IMR-90 (cell line): ENCODE measurements at regions not wholly inside any gene's neighbourhood (a gene's known extent, or its start where the extent isn't known, plus 50 kb on each side); places are given as distances from the start of the nearest gene placed in this dataset.

Source experiments
- ATAC-seq: fragments of 200-7000 bp; cut with Tn5 transposase; 2 replicates; pipeline ENCODE4 v1.9.1; 2020; ENCODE audit warnings: low read depth, mild to moderate bottlenecking, moderate library complexity
- BruUV-seq: library from RNA; stranded (reverse); fragments of 400-500 nt; replicated peaks from 2 replicates; lab custom pipeline; 2021; lab: Mats Ljungman, UMichigan
- CTCF ChIA-PET: fragments of 300-600 bp; formaldehyde crosslinking; extraction: SDS; loops from one replicate; lab custom pipeline; 2021; ENCODE audit warnings: antibody characterized with exemption; lab: Yijun Ruan, JAX
- POLR2A ChIA-PET: fragments of 300-600 bp; sonication (Branson Sonifier 250); formaldehyde crosslinking; loops from one replicate; lab custom pipeline; 2022; ENCODE audit warnings: antibody characterized with exemption; ENCODE audit not compliant: unreplicated experiment; lab: Charles Lee
- DNase-seq: peaks from one replicate; pipeline ENCODE4 v3.0.0; 2013
- H2AFZ ChIP-seq: replicated peaks from 2 replicates; pipeline ENCODE3; 2013; ENCODE audit warnings: low read length, mild to moderate bottlenecking; ENCODE audit not compliant: poor library complexity
- H2AK5ac ChIP-seq: 2 replicates; pipeline ENCODE4 v1.6.1; 2013; ENCODE audit warnings: low read depth, low read length, inconsistent platforms
- H2AK9ac ChIP-seq: replicated peaks from 2 replicates; pipeline ENCODE3; 2013; ENCODE audit warnings: mild to moderate bottlenecking, low read depth, low read length, moderate library complexity; ENCODE audit not compliant: poor library complexity
- H2BK120ac ChIP-seq: 2 replicates; pipeline ENCODE4 v1.6.1; 2013; ENCODE audit warnings: low read depth, low read length, inconsistent platforms
- H2BK15ac ChIP-seq: 3 replicates; pipeline ENCODE4 v1.6.1; 2013; ENCODE audit warnings: low read depth, low read length, inconsistent platforms
- H2BK20ac ChIP-seq: 2 replicates; pipeline ENCODE4 v1.6.1; 2013; ENCODE audit warnings: low read depth, mild to moderate bottlenecking, inconsistent platforms, low read length, moderate library complexity
- H2BK5ac ChIP-seq: 2 replicates; pipeline ENCODE4 v1.6.1; 2013; ENCODE audit warnings: mild to moderate bottlenecking, low read depth, low read length, inconsistent platforms; ENCODE audit not compliant: poor library complexity, severe bottlenecking
- H3K14ac ChIP-seq: replicated peaks from 2 replicates; pipeline ENCODE4 v1.6.1; 2013; ENCODE audit warnings: low read depth, low read length, inconsistent platforms
- H3K18ac ChIP-seq: 2 replicates; pipeline ENCODE4 v1.6.1; 2013; ENCODE audit warnings: low read depth, low read length, control low read depth
- H3K23ac ChIP-seq: 2 replicates; pipeline ENCODE4 v1.6.1; 2013; ENCODE audit warnings: low read depth, low read length, inconsistent platforms
- H3K27ac ChIP-seq: 2 replicates; pipeline ENCODE4 v1.5.1; 2013; ENCODE audit warnings: mild to moderate bottlenecking, control low read depth, low read length; ENCODE audit not compliant: insufficient read depth
- H3K27me3 ChIP-seq: 2 replicates; pipeline ENCODE4 v1.6.1; 2013; ENCODE audit warnings: low read length; ENCODE audit not compliant: control insufficient read depth, insufficient read depth
- H3K36me3 ChIP-seq: 2 replicates; pipeline ENCODE4 v1.6.1; 2013; ENCODE audit warnings: low read length, mixed read lengths; ENCODE audit not compliant: control insufficient read depth, insufficient read depth
- H3K4ac ChIP-seq: 2 replicates; pipeline ENCODE4 v1.6.1; 2013; ENCODE audit warnings: low read depth, low read length, inconsistent platforms
- H3K4me1 ChIP-seq: 2 replicates; pipeline ENCODE4 v1.6.1; 2013; ENCODE audit warnings: low read length, mixed read lengths; ENCODE audit not compliant: control insufficient read depth, insufficient read depth
- H3K4me2 ChIP-seq: 2 replicates; pipeline ENCODE4 v1.6.1; 2013; ENCODE audit warnings: low read depth, mild to moderate bottlenecking, control low read depth, low read length, moderate library complexity
- H3K4me3 ChIP-seq: 2 replicates; pipeline ENCODE4 v1.5.1; 2013; ENCODE audit warnings: low read depth, mild to moderate bottlenecking, control low read depth, low read length, moderate library complexity; ENCODE audit not compliant: insufficient read depth
- H3K56ac ChIP-seq: 2 replicates; pipeline ENCODE4 v1.6.1; 2013; ENCODE audit warnings: low read length, inconsistent platforms; ENCODE audit not compliant: insufficient read depth; ENCODE audit errors: extremely low read depth
- H3K79me1 ChIP-seq, 2 experiments: 2 replicates each; pipeline ENCODE4 v1.6.1; 2013; ENCODE audit warnings: low read length in 2 of 2, inconsistent platforms in 1 of 2, low read depth in 1 of 2
- H3K9ac ChIP-seq: 2 replicates; pipeline ENCODE4 v1.6.1; 2013; ENCODE audit warnings: low read depth, low read length, control low read depth
- H3K9me1 ChIP-seq: 2 replicates; pipeline ENCODE4 v1.6.1; 2013; ENCODE audit warnings: low read length, inconsistent platforms; ENCODE audit not compliant: insufficient read depth
- H3K9me3 ChIP-seq: 2 replicates; pipeline ENCODE4 v1.6.1; 2013; ENCODE audit warnings: low read length; ENCODE audit not compliant: control insufficient read depth, insufficient read depth
- H4K20me1 ChIP-seq: 2 replicates; pipeline ENCODE4 v1.6.1; 2013; ENCODE audit warnings: low read length, inconsistent platforms; ENCODE audit not compliant: insufficient read depth
- H4K5ac ChIP-seq: 2 replicates; pipeline ENCODE4 v1.6.1; 2013; ENCODE audit warnings: mild to moderate bottlenecking, low read depth, low read length, control low read depth
- H4K8ac ChIP-seq, 2 experiments: 2 replicates each; pipeline ENCODE4 v1.6.1; 2013; ENCODE audit warnings: low read depth in 2 of 2, low read length in 2 of 2, control low read depth in 1 of 2, inconsistent platforms in 1 of 2
- H4K91ac ChIP-seq: 2 replicates; pipeline ENCODE4 v1.6.1; 2013; ENCODE audit warnings: low read depth, low read length, inconsistent platforms; ENCODE audit not compliant: insufficient read depth
- BHLHE40 ChIP-seq: fragments of 150-350 bp; IDR thresholded peaks from 2 replicates; pipeline ENCODE4 v1.6.1; 2016; ENCODE audit warnings: mild to moderate bottlenecking, low read depth, low read length
- CEBPB ChIP-seq: IDR thresholded peaks from 2 replicates; pipeline ENCODE4 v1.6.1; 2012; ENCODE audit warnings: low read depth, low read length, improper control_type of control experiment
- CHD1 ChIP-seq: IDR thresholded peaks from 2 replicates; pipeline ENCODE4 v1.6.1; 2012; ENCODE audit warnings: low read depth, low read length, improper control_type of control experiment
- FOS ChIP-seq: fragments of 150-350 bp; IDR thresholded peaks from 2 replicates; pipeline ENCODE4 v1.6.1; 2016; ENCODE audit warnings: low read depth, low read length
- MAFK ChIP-seq: IDR thresholded peaks from 2 replicates; pipeline ENCODE4 v1.6.1; 2012; ENCODE audit warnings: low read depth, low read length, improper control_type of control experiment
- MAZ ChIP-seq: IDR thresholded peaks from 2 replicates; pipeline ENCODE4 v1.6.1; 2012; ENCODE audit warnings: low read depth, mild to moderate bottlenecking, low read length, improper control_type of control experiment, moderate library complexity, borderline replicate concordance
- MXI1 ChIP-seq: IDR thresholded peaks from 2 replicates; pipeline ENCODE4 v1.6.1; 2012; ENCODE audit warnings: low read depth, mild to moderate bottlenecking, low read length, moderate library complexity, borderline replicate concordance
- NFE2L2 ChIP-seq: fragments of 150-350 bp; IDR thresholded peaks from 2 replicates; pipeline ENCODE4 v1.6.1; 2016; ENCODE audit warnings: low read depth, mild to moderate bottlenecking, low read length
- POLR2A ChIP-seq: IDR thresholded peaks from 2 replicates; pipeline ENCODE4 v1.6.1; 2012; ENCODE audit warnings: mild to moderate bottlenecking, low read depth, low read length
- RAD21 ChIP-seq: IDR thresholded peaks from 2 replicates; pipeline ENCODE4 v1.6.1; 2012; ENCODE audit warnings: low read length, improper control_type of control experiment
- RCOR1 ChIP-seq: IDR thresholded peaks from 2 replicates; pipeline ENCODE4 v1.6.1; 2012; ENCODE audit warnings: mild to moderate bottlenecking, low read length, improper control_type of control experiment; ENCODE audit not compliant: insufficient replicate concordance
- RFX5 ChIP-seq: IDR thresholded peaks from 2 replicates; pipeline ENCODE4 v1.8.0; 2012; ENCODE audit warnings: low read depth, mild to moderate bottlenecking, low read length, moderate library complexity
- SMC3 ChIP-seq: fragments of 150-350 bp; IDR thresholded peaks from 2 replicates; pipeline ENCODE4 v1.6.1; 2016; ENCODE audit warnings: low read depth, mild to moderate bottlenecking, antibody characterized with exemption, low read length, moderate library complexity
- WGBS, 2 experiments: methylation state at CpG; one replicate each; pipeline versions ENCODE4 v1.1.5 to v1.1.7; 2013; ENCODE audit warnings: missing lambda C conversion rate in 2 of 2; ENCODE audit not compliant: insufficient read length in 1 of 2; ENCODE audit errors: extremely low coverage in 2 of 2; 5-methylcytosine and 5-hydroxymethylcytosine counted together
- dilution Hi-C: fragments of 300-500 bp; cut with HindIII; formaldehyde crosslinking; loops from one replicate; pipeline ENCODE4 v1.14.3; 2018; ENCODE audit warnings: low sequenced_read_pairs; ENCODE audit not compliant: unreplicated experiment
- in situ Hi-C: fragments of 300-500 bp; cut with MboI; formaldehyde crosslinking; loops from 3 replicates; pipeline ENCODE4 v1.14.3; 2019; ENCODE audit warnings: low sequenced_read_pairs, inconsistent platforms, mixed read lengths
- intact Hi-C: fragments of 100-400 bp; cut with micrococcal nuclease; formaldehyde crosslinking; loops from 2 replicates; pipeline ENCODE4 v1.10.0; 2022
- TF ChIP-seq, protein P1 (sequence below): fragments of 150-350 bp; IDR thresholded peaks from 2 replicates; pipeline ENCODE4 v1.6.1; 2017; ENCODE audit warnings: mild to moderate bottlenecking, antibody characterized with exemption, low read length, low read depth
- TF ChIP-seq, protein P2 (sequence below): fragments of 150-350 bp; IDR thresholded peaks from 2 replicates; pipeline ENCODE4 v1.6.1; 2016; ENCODE audit warnings: low read depth, mild to moderate bottlenecking, low read length, moderate library complexity, borderline replicate concordance
- TF ChIP-seq, protein P3 (sequence below): conservative IDR thresholded peaks from 2 replicates; pipeline ENCODE4 v1.5.1; 2012; ENCODE audit warnings: mild to moderate bottlenecking, low read depth, low read length, improper control_type of control experiment

GRCh38 chr2:147547440-147547839, 297.4 kb upstream of the ACVR2A start:
- Histone ChIP-seq H3K4ac (no peak overlapping the region), H3K9ac (no peak overlapping the region), H2BK15ac (no peak overlapping the region), H3K4me3 (no peak overlapping the region), H2BK20ac (no peak overlapping the region), H3K36me3 (no peaks in the 10 kb centered on the region), H2BK120ac (no peak overlapping the region), H3K27ac (no peak overlapping the region), H3K4me2 (no peak overlapping the region), H3K9me1 (no peaks in the 10 kb centered on the region), H2AFZ (no peak overlapping the region), H4K8ac (no peak overlapping the region), H4K91ac (no peak overlapping the region), H3K18ac (no peak overlapping the region), H2AK9ac (no peak overlapping the region), H3K56ac (no peak overlapping the region), H2AK5ac (no peak overlapping the region), H3K27me3 (no peaks in the 10 kb centered on the region), H3K79me1 (no peaks in the 10 kb centered on the region), H3K9me3 (peaks cover 2% of the 10 kb centered on the region; the same call in 1 of the 2 replicates), H3K14ac (no peak overlapping the region), H3K4me1 (no peaks in the 10 kb centered on the region; the same call in 1 of the 2 replicates), H4K5ac (no peak overlapping the region), H2BK5ac (no peak overlapping the region), H3K23ac (no peak overlapping the region), H4K20me1 (no peaks in the 10 kb centered on the region)
- dilution Hi-C loops: no loop called here
- CTCF ChIA-PET: no interaction called here
- no TSS peak for BruUV-seq
- POLR2A ChIA-PET: no interaction called here
- in situ Hi-C loops: no loop called here
- no peak for TF ChIP-seq BHLHE40
- TF ChIP-seq, protein P1, sequence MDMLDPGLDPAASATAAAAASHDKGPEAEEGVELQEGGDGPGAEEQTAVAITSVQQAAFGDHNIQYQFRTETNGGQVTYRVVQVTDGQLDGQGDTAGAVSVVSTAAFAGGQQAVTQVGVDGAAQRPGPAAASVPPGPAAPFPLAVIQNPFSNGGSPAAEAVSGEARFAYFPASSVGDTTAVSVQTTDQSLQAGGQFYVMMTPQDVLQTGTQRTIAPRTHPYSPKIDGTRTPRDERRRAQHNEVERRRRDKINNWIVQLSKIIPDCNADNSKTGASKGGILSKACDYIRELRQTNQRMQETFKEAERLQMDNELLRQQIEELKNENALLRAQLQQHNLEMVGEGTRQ: no peak
- TF ChIP-seq FOS: no peak
- TF ChIP-seq NFE2L2: no peak
- no peak for TF ChIP-seq POLR2A
- no peak for TF ChIP-seq RAD21
- TF ChIP-seq CHD1: no peak
- TF ChIP-seq RCOR1: no peak
- TF ChIP-seq SMC3: no peak
- TF ChIP-seq MAZ: no peak
- no peak for TF ChIP-seq MAFK
- TF ChIP-seq, protein P2, sequence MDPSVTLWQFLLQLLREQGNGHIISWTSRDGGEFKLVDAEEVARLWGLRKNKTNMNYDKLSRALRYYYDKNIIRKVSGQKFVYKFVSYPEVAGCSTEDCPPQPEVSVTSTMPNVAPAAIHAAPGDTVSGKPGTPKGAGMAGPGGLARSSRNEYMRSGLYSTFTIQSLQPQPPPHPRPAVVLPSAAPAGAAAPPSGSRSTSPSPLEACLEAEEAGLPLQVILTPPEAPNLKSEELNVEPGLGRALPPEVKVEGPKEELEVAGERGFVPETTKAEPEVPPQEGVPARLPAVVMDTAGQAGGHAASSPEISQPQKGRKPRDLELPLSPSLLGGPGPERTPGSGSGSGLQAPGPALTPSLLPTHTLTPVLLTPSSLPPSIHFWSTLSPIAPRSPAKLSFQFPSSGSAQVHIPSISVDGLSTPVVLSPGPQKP: no peak
- TF ChIP-seq MXI1: no peak
- TF ChIP-seq, protein P3, sequence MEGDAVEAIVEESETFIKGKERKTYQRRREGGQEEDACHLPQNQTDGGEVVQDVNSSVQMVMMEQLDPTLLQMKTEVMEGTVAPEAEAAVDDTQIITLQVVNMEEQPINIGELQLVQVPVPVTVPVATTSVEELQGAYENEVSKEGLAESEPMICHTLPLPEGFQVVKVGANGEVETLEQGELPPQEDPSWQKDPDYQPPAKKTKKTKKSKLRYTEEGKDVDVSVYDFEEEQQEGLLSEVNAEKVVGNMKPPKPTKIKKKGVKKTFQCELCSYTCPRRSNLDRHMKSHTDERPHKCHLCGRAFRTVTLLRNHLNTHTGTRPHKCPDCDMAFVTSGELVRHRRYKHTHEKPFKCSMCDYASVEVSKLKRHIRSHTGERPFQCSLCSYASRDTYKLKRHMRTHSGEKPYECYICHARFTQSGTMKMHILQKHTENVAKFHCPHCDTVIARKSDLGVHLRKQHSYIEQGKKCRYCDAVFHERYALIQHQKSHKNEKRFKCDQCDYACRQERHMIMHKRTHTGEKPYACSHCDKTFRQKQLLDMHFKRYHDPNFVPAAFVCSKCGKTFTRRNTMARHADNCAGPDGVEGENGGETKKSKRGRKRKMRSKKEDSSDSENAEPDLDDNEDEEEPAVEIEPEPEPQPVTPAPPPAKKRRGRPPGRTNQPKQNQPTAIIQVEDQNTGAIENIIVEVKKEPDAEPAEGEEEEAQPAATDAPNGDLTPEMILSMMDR: no peak
- TF ChIP-seq RFX5: no peak
- TF ChIP-seq CEBPB: no peak
- DNase-seq (no peak), ATAC-seq (no peak)
- intact Hi-C loops: no loop called here
- WGBS, 2 experiments: no CpG with 5 or more reads among the region's 1 CpG
